HCT116 (cell line): ENCODE measurements at regions not wholly inside any gene's neighbourhood (a gene's known extent, or its start where the extent isn't known, plus 50 kb on each side); places are given as distances from the start of the nearest gene placed in this dataset.

Experiments
- ATAC-seq: fragments of 200-7000 bp; cut with Tn5 transposase; 2 replicates; pipeline ENCODE4 v1.9.1; 2020; ENCODE audit warnings: mild to moderate bottlenecking, moderate library complexity
- BruUV-seq: library from RNA; stranded (reverse); fragments of 400-500 nt; replicated peaks from 2 replicates; lab custom pipeline; 2021; lab: Mats Ljungman, UMichigan
- CTCF ChIA-PET: fragments of 300-600 bp; sonication (Branson Sonifier 250); formaldehyde crosslinking; loops from one replicate; lab custom pipeline; 2021; ENCODE audit warnings: antibody characterized with exemption; lab: Charles Lee
- POLR2A ChIA-PET: fragments of 300-600, 350-600 bp; sonication (Branson Sonifier 250); formaldehyde crosslinking; loops from one replicate; lab custom pipeline; 2021; ENCODE audit warnings: antibody characterized with exemption; lab: Charles Lee
- RAD21 ChIA-PET, 2 experiments: fragments of 300-600 bp; sonication (Branson Sonifier 250); formaldehyde crosslinking; loops; one replicate each; lab custom pipeline; 2023; ENCODE audit warnings: low total read pairs in 2 of 2; ENCODE audit not compliant: uncharacterized antibody in 2 of 2, unreplicated experiment in 2 of 2, low non-redundant PET in 1 of 2; lab: Charles Lee
- DNase-seq: peaks from one replicate; pipeline ENCODE4 v3.0.0-alpha.2; 2010; ENCODE audit warnings: low read depth, low spot score
- H2AFZ ChIP-seq: fragments of 200-600 bp; shearing (Covaris generic), sonication (generic); 2 replicates; pipeline ENCODE4 v1.6.1; 2017; ENCODE audit warnings: low read depth, mixed run types, mixed read lengths, antibody characterized with exemption, low read length; ENCODE audit not compliant: poor library complexity, severe bottlenecking
- H3K27ac ChIP-seq: 2 replicates; pipeline ENCODE4 v1.5.1; 2012; ENCODE audit warnings: low read depth, low read length
- H3K27me3 ChIP-seq: fragments of 200-600 bp; sonication (generic); 2 replicates; pipeline ENCODE4 v1.6.1; 2016; ENCODE audit warnings: mixed run types, low read length, mixed read lengths; ENCODE audit not compliant: insufficient read depth
- H3K36me3 ChIP-seq, 2 experiments: fragments of 200-500 bp in 1 of 2; fragments of 200-600 bp in 1 of 2; sonication (Bioruptor generic) in 1 of 2; sonication (generic) in 1 of 2; 2 replicates each; pipeline versions ENCODE4 v1.5.1 to v1.6.1; 2014 to 2016; ENCODE audit warnings: low read length in 2 of 2, inconsistent platforms in 1 of 2, mixed read lengths in 1 of 2, mixed run types in 1 of 2; ENCODE audit not compliant: insufficient read depth in 2 of 2, control insufficient read depth in 1 of 2
- H3K4me1 ChIP-seq, 2 experiments: fragments of 200-600 bp in 1 of 2; sonication (generic) in 1 of 2; 2 replicates each; pipeline versions ENCODE4 v1.5.1 to v1.6.1; 2012 to 2017; ENCODE audit warnings: low read length in 2 of 2, inconsistent platforms in 1 of 2, mild to moderate bottlenecking in 1 of 2, mixed read lengths in 1 of 2, mixed run types in 1 of 2, moderate library complexity in 1 of 2; ENCODE audit not compliant: insufficient read depth in 2 of 2, control insufficient read depth in 1 of 2
- H3K4me2 ChIP-seq: fragments of 200-600 bp; sonication (generic); 2 replicates; pipeline ENCODE4 v1.6.1; 2017; ENCODE audit warnings: mixed run types, low read length, mixed read lengths
- H3K4me3 ChIP-seq, 2 experiments: fragments of 200-600 bp in 1 of 2; sonication (generic) in 1 of 2; replicated peaks in 1 of 2; 2 replicates each; pipeline ENCODE4 v1.5.1; 2011 to 2016; ENCODE audit warnings: low read length in 2 of 2, control low read depth in 1 of 2, low read depth in 1 of 2, mild to moderate bottlenecking in 1 of 2, mixed read lengths in 1 of 2, mixed run types in 1 of 2
- H3K79me2 ChIP-seq: fragments of 200-600 bp; sonication (generic); 2 replicates; pipeline ENCODE4 v1.6.1; 2017; ENCODE audit warnings: mild to moderate bottlenecking, mixed run types, low read length, moderate library complexity, mixed read lengths; ENCODE audit not compliant: insufficient read depth
- H3K9ac ChIP-seq: fragments of 200-600 bp; sonication (generic); 2 replicates; pipeline ENCODE4 v1.6.1; 2016; ENCODE audit warnings: low read length, mixed read lengths
- H3K9me2 ChIP-seq: fragments of 200-600 bp; sonication (generic), shearing (Covaris generic); 2 replicates; pipeline ENCODE4 v1.6.1; 2017; ENCODE audit warnings: mixed run types, mild to moderate bottlenecking, moderate library complexity; ENCODE audit not compliant: insufficient read depth
- H3K9me3 ChIP-seq, 2 experiments: fragments of 200-500 bp in 1 of 2; fragments of 200-600 bp in 1 of 2; sonication (Bioruptor generic) in 1 of 2; sonication (generic) in 1 of 2; 2 replicates each; pipeline ENCODE4 v1.6.1; 2014 to 2017; ENCODE audit warnings: low read length in 2 of 2, mixed read lengths in 2 of 2, inconsistent platforms in 1 of 2, low read depth in 1 of 2, mild to moderate bottlenecking in 1 of 2, mixed run types in 1 of 2, moderate library complexity in 1 of 2; ENCODE audit not compliant: control insufficient read depth in 1 of 2, insufficient read depth in 1 of 2
- H4K20me1 ChIP-seq: fragments of 200-600 bp; sonication (generic), shearing (Covaris generic); 2 replicates; pipeline ENCODE4 v1.6.1; 2017; ENCODE audit warnings: mixed run types, mild to moderate bottlenecking, moderate library complexity; ENCODE audit not compliant: insufficient read depth
- ATF3 ChIP-seq: IDR thresholded peaks from 2 replicates; pipeline ENCODE4 v1.6.1; 2012
- CBX3 ChIP-seq: IDR thresholded peaks from 2 replicates; pipeline ENCODE4 v1.6.1; 2012; ENCODE audit warnings: low read depth
- CEBPB ChIP-seq: IDR thresholded peaks from 2 replicates; pipeline ENCODE4 v1.6.1; 2012; ENCODE audit warnings: low read depth
- CTCF ChIP-seq, 3 experiments: fragments of 200-600 bp in 1 of 3; sonication (generic) in 1 of 3; IDR thresholded peaks in 2 of 3; conservative IDR thresholded peaks in 1 of 3; 2 replicates each; pipeline ENCODE4 v1.5.1; 2012 to 2017; ENCODE audit warnings: low read depth in 2 of 3, low read length in 2 of 3, antibody characterized with exemption in 1 of 3, borderline replicate concordance in 1 of 3, control low read depth in 1 of 3, mild to moderate bottlenecking in 1 of 3, mixed read lengths in 1 of 3, mixed run types in 1 of 3, moderate library complexity in 1 of 3; ENCODE audit not compliant: insufficient read depth in 1 of 3
- EGR1 ChIP-seq: IDR thresholded peaks from 2 replicates; pipeline ENCODE4 v1.6.1; 2012; ENCODE audit warnings: low read depth
- ELF1 ChIP-seq: IDR thresholded peaks from 2 replicates; pipeline ENCODE4 v1.6.1; 2012; ENCODE audit warnings: low read depth, borderline replicate concordance
- EZH2 ChIP-seq: fragments of 200-600 bp; sonication (generic); IDR thresholded peaks from 2 replicates; pipeline ENCODE4 v1.6.1; 2017; ENCODE audit warnings: antibody characterized with exemption, mixed run types
- EZH2phosphoT487 ChIP-seq: fragments of 200-600 bp; IDR thresholded peaks from 2 replicates; pipeline ENCODE4 v1.6.1; 2018; ENCODE audit warnings: antibody characterized with exemption, borderline replicate concordance
- FOSL1 ChIP-seq: IDR thresholded peaks from 2 replicates; pipeline ENCODE4 v1.6.1; 2012; ENCODE audit warnings: low read depth
- JUND ChIP-seq: IDR thresholded peaks from 2 replicates; pipeline ENCODE4 v1.6.1; 2012
- MAX ChIP-seq: IDR thresholded peaks from 2 replicates; pipeline ENCODE4 v1.6.1; 2012
- POLR2A ChIP-seq: IDR thresholded peaks from 2 replicates; pipeline ENCODE4 v1.7.0; 2011; ENCODE audit warnings: borderline replicate concordance; ENCODE audit not compliant: insufficient read depth, insufficient read length; ENCODE audit errors: extremely low read depth
- POLR2AphosphoS5 ChIP-seq: IDR thresholded peaks from 2 replicates; pipeline ENCODE4 v1.6.1; 2011; ENCODE audit warnings: mild to moderate bottlenecking, low read depth, low read length, moderate library complexity
- RAD21 ChIP-seq: IDR thresholded peaks from 2 replicates; pipeline ENCODE4 v1.6.1; 2012; ENCODE audit warnings: low read depth, mild to moderate bottlenecking
- REST ChIP-seq: IDR thresholded peaks from 2 replicates; pipeline ENCODE4 v1.6.1; 2012; ENCODE audit warnings: low read depth
- SIN3A ChIP-seq: IDR thresholded peaks from 2 replicates; pipeline ENCODE4 v1.6.1; 2012; ENCODE audit warnings: low read depth
- SRF ChIP-seq: IDR thresholded peaks from 2 replicates; pipeline ENCODE4 v1.6.1; 2012; ENCODE audit warnings: low read depth
- TCF7L2 ChIP-seq: IDR thresholded peaks from 2 replicates; pipeline ENCODE4 v1.7.0; 2011; ENCODE audit warnings: borderline replicate concordance, inconsistent platforms; ENCODE audit not compliant: insufficient read depth, insufficient read length; ENCODE audit errors: extremely low read depth
- YY1 ChIP-seq: IDR thresholded peaks from 2 replicates; pipeline ENCODE4 v1.6.1; 2011; ENCODE audit warnings: low read length, low read depth, moderate library complexity, mild to moderate bottlenecking; ENCODE audit not compliant: insufficient replicate concordance; ENCODE audit errors: extremely low read depth
- ZFX ChIP-seq: fragments of 450-650 bp; IDR thresholded peaks from 2 replicates; pipeline ENCODE4 v1.6.1; 2017
- intact Hi-C: fragments of 100-400 bp; cut with micrococcal nuclease; formaldehyde crosslinking; loops from 2 replicates; pipeline ENCODE4 v1.10.0; 2022

- Histone ChIP-seq H3K27me3 (peaks cover 9% of the 10 kb centered on the region; the same call in 1 of the 2 replicates), H3K9ac (no peak overlapping the region), H3K4me2 (no peak overlapping the region), H3K4me1 (no peaks in the 10 kb centered on the region), H3K79me2 (no peaks in the 10 kb centered on the region), H3K9me2 (no peaks in the 10 kb centered on the region), H3K9me3 (no peaks in the 10 kb centered on the region), H3K4me3 (no peak overlapping the region), H4K20me1 (no peaks in the 10 kb centered on the region), H3K27ac (no peak overlapping the region), H2AFZ (no peak overlapping the region), H3K36me3 (no peaks in the 10 kb centered on the region)
- DNase-seq (no peak), ATAC-seq (no peak)
- CTCF ChIA-PET, result no interaction called here
- RAD21 ChIA-PET, result no interaction called here
- POLR2A ChIA-PET, result no interaction called here
- no TSS peak for BruUV-seq
- no peak for TF ChIP-seq ATF3
- TF ChIP-seq EGR1, result no peak
- TF ChIP-seq TCF7L2, result no peak
- no peak for TF ChIP-seq MAX
- no peak for TF ChIP-seq EZH2phosphoT487
- no peak for TF ChIP-seq CEBPB
- TF ChIP-seq CBX3, result no peak
- TF ChIP-seq POLR2A, result no peak
- TF ChIP-seq SRF, result no peak
- no peak for TF ChIP-seq JUND
- TF ChIP-seq RAD21, result no peak
- TF ChIP-seq ZFX, result no peak
- TF ChIP-seq FOSL1, result no peak
- no peak for TF ChIP-seq SIN3A
- TF ChIP-seq YY1, result no peak
- no peak for TF ChIP-seq EZH2
- TF ChIP-seq ELF1, result no peak
- TF ChIP-seq REST, result no peak
- TF ChIP-seq POLR2AphosphoS5, result no peak
- no peak for TF ChIP-seq CTCF (IDR thresholded peaks at IDR 0.05 in 2 of 3, conservative IDR thresholded peaks at IDR 0.05 in 1 of 3; ENCODE audit: borderline replicate concordance in 1 of 3, insufficient read depth in 1 of 3, low read depth in 2 of 3, low read length in 2 of 3)
- TF ChIP-seq, all 23 proteins: peak for 0
- intact Hi-C loops, result no loop called here
Measured at GRCh38 chr2:176542476-176542875, 273.2 kb downstream of the MTX2 start.
